Muscle layer of colon (tissue), 2 donors: ENCODE measurements at regions not wholly inside any gene's neighbourhood (a gene's known extent, or its start where the extent isn't known, plus 50 kb on each side); places are given as distances from the start of the nearest gene placed in this dataset.

Experiments used
- H3K27ac ChIP-seq: one replicate; pipeline ENCODE4 v1.7.0; 2013; ENCODE audit warnings: low read depth, mild to moderate bottlenecking, low read length, moderate library complexity
- H3K27me3 ChIP-seq, 2 donors: one replicate each; pipeline ENCODE4 v1.7.0; 2013; ENCODE audit warnings: low read length in 2 of 2, mild to moderate bottlenecking in 2 of 2; ENCODE audit not compliant: insufficient read depth in 2 of 2, control insufficient read depth in 1 of 2
- H3K36me3 ChIP-seq: one replicate; pipeline ENCODE4 v1.7.0; 2013; ENCODE audit warnings: mild to moderate bottlenecking, low read length; ENCODE audit not compliant: insufficient read depth
- H3K4me1 ChIP-seq: one replicate; pipeline ENCODE4 v1.7.0; 2013; ENCODE audit warnings: mild to moderate bottlenecking, low read length; ENCODE audit not compliant: insufficient read depth
- H3K4me3 ChIP-seq, 2 donors: one replicate each; pipeline ENCODE4 v1.7.0; 2013; ENCODE audit warnings: low read length in 2 of 2, low read depth in 1 of 2, mild to moderate bottlenecking in 1 of 2, moderate library complexity in 1 of 2
- H3K9ac ChIP-seq: one replicate; pipeline ENCODE4 v1.7.0; 2013; ENCODE audit warnings: low read length
- H3K9me3 ChIP-seq: one replicate; pipeline ENCODE4 v1.7.0; 2013; ENCODE audit warnings: mild to moderate bottlenecking, low read length
- donor health status: abdominal sarcoma.
- donor health status: Adenocarcinoma of cecum.

DNA sequence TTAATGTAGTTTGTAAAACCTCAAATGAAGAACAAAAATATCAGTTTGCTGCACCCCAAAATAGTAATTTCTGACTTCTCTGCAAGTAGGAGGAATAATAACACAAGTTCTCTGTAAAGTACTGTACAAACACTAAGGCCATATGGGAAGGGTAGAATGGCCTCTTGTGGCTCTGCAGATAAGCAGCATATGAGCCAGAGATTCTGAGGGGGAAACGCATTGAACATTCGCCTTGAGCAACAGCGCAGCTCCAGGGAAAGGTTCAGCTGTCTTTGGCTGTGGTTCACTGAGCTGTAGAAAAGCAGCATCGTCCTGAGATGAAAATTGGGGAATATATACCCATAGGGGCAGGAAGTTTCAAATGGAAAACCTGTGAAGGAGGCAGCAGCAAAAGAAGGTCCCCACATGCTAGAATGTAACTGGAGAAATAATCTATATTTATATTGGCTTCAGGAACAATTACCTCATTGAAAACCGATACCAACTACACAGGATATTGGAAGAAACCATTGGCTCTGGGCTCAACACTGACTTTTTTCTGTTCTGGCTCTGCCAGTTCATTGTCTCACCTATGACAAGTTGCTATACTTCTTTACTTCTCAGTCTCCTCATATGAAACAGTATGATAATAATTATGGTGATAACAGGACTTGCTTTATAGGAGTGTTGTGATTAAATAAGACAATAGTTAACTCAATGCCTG, 357.6 kb upstream of the CPEB2 start:
- H3K4me3 ChIP-seq, result no peak overlapping the region
- H3K4me1 ChIP-seq, result no peaks in the 10 kb centered on the region
- no peak overlapping the region for H3K27ac ChIP-seq
- no peak overlapping the region for H3K9ac ChIP-seq
- no peaks in the 10 kb centered on the region for H3K9me3 ChIP-seq
- no peaks in the 10 kb centered on the region for H3K36me3 ChIP-seq
- no peaks in the 10 kb centered on the region for H3K27me3 ChIP-seq

DNA sequence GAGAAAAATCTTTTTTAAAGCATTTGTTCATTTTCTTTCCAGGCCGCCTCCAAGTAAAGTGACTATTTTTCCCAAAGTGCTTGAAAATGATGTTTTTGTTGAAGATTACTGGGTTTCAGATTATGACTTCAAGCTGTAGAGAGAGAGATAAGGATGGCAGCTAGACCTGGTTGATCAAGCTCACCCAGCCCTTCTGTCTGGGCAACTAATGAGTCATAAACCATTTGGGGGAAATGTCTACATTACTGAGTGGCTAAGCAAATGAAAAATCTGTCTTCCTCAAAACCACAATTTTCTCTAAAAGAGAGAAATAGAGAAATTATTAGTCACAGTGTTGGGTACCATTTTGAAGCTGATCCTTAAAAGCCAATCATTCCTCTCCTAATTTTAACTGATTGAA, 355.4 kb upstream of the CPEB2 start:
- Histone ChIP-seq H3K9me3 (no peaks in the 10 kb centered on the region), H3K9ac (no peak overlapping the region), H3K27me3 (no peaks in the 10 kb centered on the region), H3K27ac (no peak overlapping the region), H3K36me3 (no peaks in the 10 kb centered on the region), H3K4me1 (no peaks in the 10 kb centered on the region), H3K4me3 (no peak overlapping the region)

DNA sequence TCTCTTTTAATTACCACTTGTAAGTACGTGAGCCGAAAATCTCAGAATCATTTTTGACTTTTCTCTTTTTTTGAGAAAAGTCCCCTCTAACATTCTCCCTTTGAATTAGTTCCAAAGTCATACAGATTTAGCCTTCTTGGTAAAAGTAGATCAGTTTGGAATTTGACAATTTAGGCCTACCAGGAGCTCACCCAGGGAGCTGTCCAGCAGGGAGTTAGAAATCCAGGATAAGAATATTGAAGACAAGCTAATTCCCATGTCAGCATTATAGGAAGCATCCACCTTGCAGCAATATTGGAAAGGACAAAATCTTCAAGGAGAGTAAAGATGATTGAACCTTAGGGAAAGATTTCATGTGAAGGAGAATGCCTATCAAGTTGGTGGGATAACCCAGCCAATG, 352.2 kb upstream of the CPEB2 start:
- no peak overlapping the region for H3K4me3 ChIP-seq
- H3K4me1 ChIP-seq, result no peaks in the 10 kb centered on the region

DNA sequence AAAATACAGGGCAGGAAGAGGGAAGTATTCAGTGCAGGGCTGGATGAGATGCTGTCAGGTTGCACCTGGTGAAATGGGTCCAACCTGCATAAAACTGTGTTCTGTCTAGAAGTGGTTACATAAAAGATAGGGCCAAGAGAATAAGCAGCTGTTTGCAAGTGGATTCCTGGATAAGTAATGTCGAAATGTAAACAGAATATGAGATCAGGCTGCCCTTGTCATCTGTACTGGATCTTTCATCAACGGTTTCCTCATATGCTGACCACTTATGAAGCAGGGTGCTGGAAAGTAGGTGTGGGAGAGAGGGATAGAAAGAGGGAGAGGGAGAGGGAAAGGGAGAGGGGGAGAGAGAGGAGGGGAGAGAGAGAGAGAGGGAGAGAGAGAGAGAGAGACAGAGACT, 349.8 kb upstream of the CPEB2 start:
- Histone ChIP-seq H3K9ac (no peak overlapping the region), H3K4me3 (no peak overlapping the region), H3K9me3 (no peaks in the 10 kb centered on the region), H3K36me3 (no peaks in the 10 kb centered on the region), H3K27me3 (no peaks in the 10 kb centered on the region), H3K4me1 (no peaks in the 10 kb centered on the region), H3K27ac (no peak overlapping the region)

More for the DNA sequence above, 352.2 kb upstream of the CPEB2 start:
- no peak overlapping the region for H3K9ac ChIP-seq
- no peaks in the 10 kb centered on the region for H3K36me3 ChIP-seq
- H3K9me3 ChIP-seq, result no peaks in the 10 kb centered on the region
- no peak overlapping the region for H3K27ac ChIP-seq
- H3K27me3 ChIP-seq, result no peaks in the 10 kb centered on the region

DNA sequence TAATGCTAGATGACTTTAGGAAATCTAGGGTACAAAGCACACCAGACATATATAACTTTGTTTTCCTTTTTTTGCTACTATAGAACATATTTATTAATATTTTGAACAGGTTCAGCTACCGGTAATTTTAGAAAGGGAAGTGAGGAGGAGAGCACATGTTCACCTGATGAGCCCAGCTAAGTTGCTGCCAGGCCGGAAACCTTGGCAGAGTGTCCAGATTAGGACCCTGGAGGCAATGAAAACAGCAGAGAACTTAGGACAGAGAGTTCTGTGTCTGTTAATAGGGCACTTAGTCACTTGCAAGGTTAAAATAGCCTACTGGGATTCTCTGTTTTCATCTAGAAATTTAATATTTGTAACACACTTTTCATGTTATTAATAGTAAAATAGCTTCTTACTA, 348.9 kb upstream of the CPEB2 start:
- no peak overlapping the region for H3K4me3 ChIP-seq
- no peaks in the 10 kb centered on the region for H3K4me1 ChIP-seq
- H3K27me3 ChIP-seq, result no peaks in the 10 kb centered on the region
- H3K9me3 ChIP-seq, result no peaks in the 10 kb centered on the region
- H3K36me3 ChIP-seq, result no peaks in the 10 kb centered on the region
- H3K27ac ChIP-seq, result no peak overlapping the region
- no peak overlapping the region for H3K9ac ChIP-seq

DNA sequence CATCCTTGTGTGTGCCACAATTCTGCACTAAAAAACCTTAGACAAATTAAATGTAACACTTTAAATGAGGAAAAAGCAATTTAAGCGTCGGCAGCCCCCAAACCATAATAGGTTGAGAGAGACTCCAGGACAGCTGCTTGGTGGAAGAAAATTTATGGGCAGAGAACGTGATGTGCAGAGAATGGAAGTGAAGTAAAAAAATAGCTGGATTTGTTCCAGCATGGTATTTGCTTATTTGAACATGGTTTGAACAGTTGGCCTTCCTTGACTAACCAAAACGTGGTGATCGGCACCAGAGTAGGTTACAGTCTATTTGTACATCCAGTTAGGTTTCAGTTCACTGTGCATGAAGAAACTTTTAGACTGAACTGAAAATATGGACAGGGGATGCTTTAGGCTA, 343.0 kb upstream of the CPEB2 start:
- H3K27ac ChIP-seq, result no peak overlapping the region
- no peak overlapping the region for H3K9ac ChIP-seq
- no peaks in the 10 kb centered on the region for H3K36me3 ChIP-seq
- H3K4me3 ChIP-seq, result no peak overlapping the region
- H3K4me1 ChIP-seq, result no peaks in the 10 kb centered on the region
- no peaks in the 10 kb centered on the region for H3K27me3 ChIP-seq
- no peaks in the 10 kb centered on the region for H3K9me3 ChIP-seq

DNA sequence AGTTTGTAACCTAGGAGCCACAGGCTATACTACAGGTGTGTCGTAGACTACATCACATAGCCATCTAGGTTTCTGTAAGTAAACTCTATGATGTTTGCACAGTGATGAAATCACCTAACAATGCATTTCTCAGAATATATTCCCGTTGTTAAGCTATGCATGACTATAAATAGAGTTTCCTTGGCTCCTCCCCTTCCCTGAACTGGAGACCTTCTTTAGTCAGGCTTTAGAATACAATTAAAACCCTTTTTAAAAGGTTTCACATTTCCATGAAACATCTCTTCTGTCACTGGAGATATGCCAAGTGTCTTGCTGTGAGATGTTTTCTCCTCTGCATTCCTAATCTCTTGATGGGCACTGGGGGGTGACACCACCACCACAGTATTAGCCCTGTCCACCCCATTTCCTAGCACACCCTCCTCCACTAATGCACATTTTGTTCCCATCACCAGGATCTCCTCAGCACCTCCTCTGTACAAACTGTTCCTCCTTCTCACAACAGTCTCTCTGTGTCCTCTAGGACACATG, 334.6 kb upstream of the CPEB2 start:
- no peaks in the 10 kb centered on the region for H3K4me1 ChIP-seq
- H3K36me3 ChIP-seq, result no peaks in the 10 kb centered on the region
- H3K27me3 ChIP-seq, result no peaks in the 10 kb centered on the region
- H3K9ac ChIP-seq, result no peak overlapping the region
- no peak overlapping the region for H3K27ac ChIP-seq
- peaks cover 5% of the 10 kb centered on the region for H3K9me3 ChIP-seq
- H3K4me3 ChIP-seq, result no peak overlapping the region

DNA sequence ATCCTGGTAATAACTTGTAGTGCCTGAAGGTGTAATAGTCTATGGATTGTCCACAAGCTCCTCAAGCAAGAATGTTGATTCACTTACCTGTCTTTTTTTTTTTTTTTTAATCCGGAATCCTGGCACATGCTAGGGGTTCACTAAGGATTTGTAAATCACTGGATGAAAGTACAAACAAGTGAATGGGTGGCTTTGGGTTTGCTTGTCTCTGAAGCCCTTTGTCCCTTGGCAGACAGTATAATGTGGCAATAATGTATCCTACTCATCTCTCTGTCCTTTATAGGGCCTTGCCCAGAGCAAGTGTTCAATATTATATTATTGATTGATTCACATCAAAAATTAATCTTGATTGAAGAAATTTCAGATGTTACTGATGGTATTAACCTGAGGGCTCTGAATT, 334.0 kb upstream of the CPEB2 start:
- H3K4me3 ChIP-seq, result no peak overlapping the region
- no peaks in the 10 kb centered on the region for H3K27me3 ChIP-seq
- H3K27ac ChIP-seq, result no peak overlapping the region
- H3K9me3 ChIP-seq, result peaks cover 5% of the 10 kb centered on the region
- no peaks in the 10 kb centered on the region for H3K4me1 ChIP-seq
- H3K9ac ChIP-seq, result no peak overlapping the region
- no peaks in the 10 kb centered on the region for H3K36me3 ChIP-seq

DNA sequence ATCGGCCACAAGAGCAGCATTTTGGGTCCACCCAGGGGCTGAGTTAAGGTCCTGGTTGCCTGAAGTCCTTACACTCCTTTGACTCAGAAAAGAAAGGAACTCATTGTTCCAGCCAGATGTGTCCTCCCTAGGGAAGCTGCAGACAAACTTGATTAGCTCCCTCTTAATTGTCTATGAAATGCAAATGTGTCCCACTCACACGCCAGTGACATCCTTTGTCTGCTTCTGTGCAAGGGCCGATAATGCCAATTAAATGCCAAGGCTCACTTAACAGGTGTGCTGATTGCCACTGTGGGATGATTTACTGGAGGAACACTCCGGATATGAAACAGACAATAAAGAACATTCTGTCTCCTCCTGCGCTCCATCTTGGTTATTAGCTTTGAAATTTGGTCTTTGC, 332.9 kb upstream of the CPEB2 start:
- Histone ChIP-seq H3K9me3 (peaks cover 5% of the 10 kb centered on the region), H3K27me3 (no peaks in the 10 kb centered on the region), H3K36me3 (no peaks in the 10 kb centered on the region), H3K27ac (no peak overlapping the region), H3K9ac (no peak overlapping the region), H3K4me1 (no peaks in the 10 kb centered on the region), H3K4me3 (no peak overlapping the region)

DNA sequence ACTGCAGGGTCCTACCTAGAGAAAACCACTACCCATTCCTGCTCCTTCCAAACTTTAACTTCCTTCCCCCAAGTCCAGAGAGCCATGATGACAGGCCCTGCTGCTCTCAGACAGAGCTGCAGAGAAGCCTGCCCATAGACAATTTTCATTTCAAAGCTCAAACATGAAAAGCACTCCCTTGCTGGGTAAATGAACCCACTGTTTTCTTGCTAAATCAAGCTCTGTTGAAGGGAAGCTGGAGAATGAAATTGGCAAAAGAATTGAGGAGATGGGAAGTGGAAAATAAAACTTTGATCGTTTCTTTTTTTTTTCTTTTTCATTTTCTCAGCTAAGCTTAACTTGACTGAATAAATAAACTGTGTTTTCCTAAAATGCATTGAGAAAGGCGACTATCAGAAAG, 331.1 kb upstream of the CPEB2 start:
- Histone ChIP-seq H3K36me3 (no peaks in the 10 kb centered on the region), H3K27ac (no peak overlapping the region), H3K9ac (no peak overlapping the region), H3K27me3 (no peaks in the 10 kb centered on the region), H3K9me3 (peaks cover 5% of the 10 kb centered on the region), H3K4me3 (no peak overlapping the region), H3K4me1 (no peaks in the 10 kb centered on the region)

DNA sequence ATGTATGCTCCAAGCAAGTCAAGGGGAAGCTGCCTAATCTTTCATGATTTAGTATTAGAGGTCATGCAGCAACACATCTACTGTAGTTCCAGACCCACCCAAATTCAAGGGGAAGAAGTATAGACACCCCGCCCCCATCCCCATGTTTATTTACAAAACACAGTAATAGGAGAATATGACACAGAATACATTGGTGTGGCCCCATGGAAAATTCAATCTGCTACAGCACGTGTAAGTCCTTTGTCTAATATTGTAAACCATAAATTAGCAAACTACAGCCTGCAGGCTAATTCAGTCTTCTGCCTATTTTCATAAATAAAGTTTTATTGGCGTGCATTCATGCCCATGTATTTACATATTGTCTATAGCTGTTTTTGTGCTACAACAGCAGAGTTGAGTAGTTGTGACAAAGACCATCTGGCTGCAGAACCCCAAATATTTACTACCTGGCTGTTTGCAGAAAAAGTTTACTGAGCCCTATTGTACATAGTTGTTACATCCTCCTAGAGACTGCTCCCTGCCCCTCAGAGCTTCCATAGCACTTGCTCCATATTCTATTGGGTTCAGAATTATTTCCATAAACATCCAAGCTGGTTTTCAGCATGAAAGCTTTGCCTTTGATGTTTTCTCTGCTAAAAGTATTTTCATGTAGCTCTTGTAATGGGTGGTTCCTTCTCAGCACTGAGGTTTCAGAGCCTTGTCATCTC, 326.8 kb upstream of the CPEB2 start:
- H3K9ac ChIP-seq, result no peak overlapping the region
- H3K27me3 ChIP-seq, result no peaks in the 10 kb centered on the region
- no peak overlapping the region for H3K4me3 ChIP-seq
- no peaks in the 10 kb centered on the region for H3K4me1 ChIP-seq
- H3K36me3 ChIP-seq, result no peaks in the 10 kb centered on the region
- H3K9me3 ChIP-seq, result no peaks in the 10 kb centered on the region
- H3K27ac ChIP-seq, result no peak overlapping the region

DNA sequence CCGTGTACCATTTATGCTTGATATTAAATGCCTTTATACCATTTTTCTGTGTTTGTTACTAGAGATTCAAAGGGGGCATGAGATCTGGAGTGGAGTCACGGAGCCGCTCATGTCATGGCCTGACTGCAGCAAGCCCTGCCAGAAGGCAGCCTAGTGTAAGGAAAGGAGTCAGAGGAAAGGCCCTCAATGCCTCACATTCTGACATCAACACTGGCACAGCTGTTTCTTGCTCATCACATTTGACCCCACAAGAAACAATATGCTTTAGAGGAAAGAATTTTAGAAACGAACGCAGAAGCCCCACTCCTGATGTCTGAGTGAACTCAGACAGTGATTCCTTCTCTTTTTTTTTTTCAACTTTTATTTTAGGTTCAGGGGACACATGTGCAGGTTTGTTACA, 322.4 kb upstream of the CPEB2 start:
- Histone ChIP-seq H3K9ac (no peak overlapping the region), H3K27ac (no peak overlapping the region), H3K4me1 (no peaks in the 10 kb centered on the region), H3K27me3 (no peaks in the 10 kb centered on the region), H3K4me3 (no peak overlapping the region), H3K9me3 (no peaks in the 10 kb centered on the region), H3K36me3 (no peaks in the 10 kb centered on the region)
